T-cell (primary cell): ENCODE measurements at regions not wholly inside any gene's neighbourhood (a gene's known extent, or its start where the extent isn't known, plus 50 kb on each side); places are given as distances from the start of the nearest gene placed in this dataset.

Experiments
- ATAC-seq, 4 experiments: fragments of 200-7000 bp in 3 of 4; fragments of 150-1000 bp in 1 of 4; cut with Tn5 transposase; replicated peaks in 1 of 4; 1 replicate in 3 of 4; 2 replicates in 1 of 4; pipeline ENCODE4 v1.10.0; 2021; ENCODE audit warnings: moderate library complexity in 3 of 4, mild to moderate bottlenecking in 2 of 4, moderate number of reproducible peaks in 1 of 4
- CTCF ChIA-PET, 2 donors: fragments of 300-600 bp; sonication (Branson Sonifier 250); formaldehyde crosslinking; loops; one replicate each; lab custom pipeline; 2022; ENCODE audit warnings: antibody characterized with exemption in 2 of 2; lab: Charles Lee
- POLR2A ChIA-PET, 2 donors: fragments of 300-600 bp; sonication (Branson Sonifier 250); formaldehyde crosslinking; loops; one replicate each; lab custom pipeline; 2022; ENCODE audit warnings: antibody characterized with exemption in 2 of 2; lab: Charles Lee
- DNase-seq, 35 experiments: peaks; one replicate each; pipeline versions ENCODE4 v3.0.0 to v3.0.0-alpha.2; 2013 to 2023
- H3K27ac ChIP-seq: one replicate; pipeline ENCODE4 v1.5.1; 2013; ENCODE audit warnings: low read length
- H3K27me3 ChIP-seq, 2 experiments: replicated peaks in 1 of 2; 1 replicate in 1 of 2; 2 replicates in 1 of 2; pipeline versions ENCODE4 v1.6.1 to v1.7.0; 2013; ENCODE audit warnings: low read length in 1 of 2, mixed read lengths in 1 of 2; ENCODE audit not compliant: control insufficient read depth in 2 of 2, insufficient read depth in 2 of 2; ENCODE audit errors: extremely low read depth in 1 of 2
- H3K36me3 ChIP-seq, 2 donors: 1 replicate in 1 of 2; 2 replicates in 1 of 2; pipeline versions ENCODE4 v1.6.1 to v1.7.0; 2013; ENCODE audit warnings: low read length in 1 of 2; ENCODE audit not compliant: control insufficient read depth in 2 of 2, insufficient read depth in 1 of 2; ENCODE audit errors: extremely low read depth in 1 of 2
- H3K4me1 ChIP-seq, 2 experiments: 1 replicate in 1 of 2; 2 replicates in 1 of 2; pipeline versions ENCODE4 v1.6.1 to v1.7.0; 2013; ENCODE audit warnings: low read length in 2 of 2, mixed read lengths in 1 of 2; ENCODE audit not compliant: insufficient read depth in 2 of 2, control insufficient read depth in 1 of 2; ENCODE audit errors: extremely low read depth in 1 of 2
- H3K4me3 ChIP-seq, 2 donors: 1 replicate in 1 of 2; 2 replicates in 1 of 2; pipeline versions ENCODE4 v1.5.1 to v1.7.0; 2013; ENCODE audit warnings: mild to moderate bottlenecking in 2 of 2, low read length in 1 of 2, moderate library complexity in 1 of 2; ENCODE audit not compliant: control insufficient read depth in 1 of 2; ENCODE audit errors: extremely low read depth in 1 of 2
- H3K9me3 ChIP-seq: 2 replicates; pipeline ENCODE4 v1.7.0; 2013
- H3K27ac Mint-ChIP-seq, 2 donors: one replicate each; pipeline ENCODE4 v1.8.0; 2020 to 2021; ENCODE audit warnings: mild to moderate bottlenecking in 2 of 2, mixed read lengths in 2 of 2
- H3K27me3 Mint-ChIP-seq, 2 donors: one replicate each; pipeline ENCODE4 v1.8.0; 2021 to 2022; ENCODE audit warnings: mixed read lengths in 2 of 2
- H3K36me3 Mint-ChIP-seq: one replicate; pipeline ENCODE4 v1.8.0; 2021; ENCODE audit warnings: mixed read lengths
- H3K4me1 Mint-ChIP-seq, 3 donors: one replicate each; pipeline ENCODE4 v1.8.0; 2020 to 2022; ENCODE audit warnings: mixed read lengths in 3 of 3, mild to moderate bottlenecking in 1 of 3
- H3K4me3 Mint-ChIP-seq, 3 donors: one replicate each; pipeline ENCODE4 v1.8.0; 2020 to 2022; ENCODE audit warnings: mild to moderate bottlenecking in 3 of 3, mixed read lengths in 3 of 3, moderate library complexity in 3 of 3
- H3K9me3 Mint-ChIP-seq, 3 donors: one replicate each; pipeline ENCODE4 v1.8.0; 2020 to 2022; ENCODE audit warnings: mixed read lengths in 3 of 3
- WGBS: methylation state at CpG from one replicate; pipeline ENCODE4 v1.1.5; 2013; ENCODE audit warnings: missing lambda C conversion rate; ENCODE audit not compliant: insufficient coverage; 5-methylcytosine and 5-hydroxymethylcytosine counted together

DNA sequence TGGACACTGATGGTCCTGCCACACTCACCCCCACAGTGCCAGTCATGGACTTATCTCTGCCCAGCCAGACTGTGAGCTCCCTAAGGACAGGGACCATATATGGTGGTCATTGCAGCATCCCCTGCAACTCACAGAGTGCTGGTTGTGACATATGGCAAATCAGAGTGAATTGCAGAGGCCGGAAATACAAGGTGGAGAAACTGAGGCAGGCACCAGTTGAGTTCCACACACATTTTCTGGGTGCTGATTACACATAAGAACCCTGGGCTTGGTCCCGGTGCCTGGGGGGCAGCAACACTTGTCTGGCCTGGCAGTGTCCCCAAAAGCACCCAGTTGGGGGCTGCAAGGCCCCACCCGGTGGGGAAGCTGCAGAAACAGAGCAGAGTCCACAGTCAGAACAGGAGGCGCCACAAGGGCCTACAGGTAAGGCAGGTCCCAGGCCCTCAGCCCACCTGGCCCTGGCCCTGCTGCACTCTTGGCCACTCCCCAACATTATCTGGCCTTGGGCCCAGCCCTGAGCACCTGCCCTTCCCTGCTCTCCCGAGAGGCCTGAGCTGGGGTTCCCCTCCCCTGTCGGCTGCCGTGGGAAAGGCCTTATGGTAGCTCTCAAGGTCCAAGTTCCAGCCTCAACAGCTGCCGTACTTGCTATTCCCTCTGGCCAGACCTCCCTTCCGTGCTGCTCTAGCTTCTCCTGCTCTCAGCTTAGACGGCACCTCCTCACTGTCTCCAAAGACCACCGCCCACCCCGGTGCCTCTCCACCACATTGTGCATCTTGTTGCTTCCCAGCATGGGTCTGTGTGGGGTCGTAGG, 140.8 kb upstream of the PTPN1 start:
- Histone ChIP-seq H3K4me1 (peaks cover 0 to 3% of the 10 kb centered on the region in 2 experiments), H3K27ac (no peak overlapping the region), H3K4me3 (no peak overlapping the region), H3K27me3 (peaks cover 0 to 15% of the 10 kb centered on the region in 2 experiments), H3K36me3 (no peaks in the 10 kb centered on the region), H3K9me3 (no peaks in the 10 kb centered on the region)
- ChIA-PET POLR2A (interaction anchor here in 1 of 2 donors (0.6 kb wide), 1 partner anchor 20 kb away, joined by 5 read pairs; no protein-coding TSS in a partner anchor), CTCF (no interaction called here)
- Mint-ChIP-seq H3K27ac (no peak overlapping the region), H3K27me3 (peaks cover 4 to 5% of the 10 kb centered on the region in 2 donors), H3K36me3 (no peaks in the 10 kb centered on the region), H3K4me1 (peaks cover 10 to 18% (median 15%) of the 10 kb centered on the region in 3 donors), H3K4me3 (no peak overlapping the region), H3K9me3 (no peaks in the 10 kb centered on the region)
- 62% methylated on average over 6 of the region's 13 CpGs for WGBS
- ATAC-seq (no peak), DNase-seq (no peak)

DNA sequence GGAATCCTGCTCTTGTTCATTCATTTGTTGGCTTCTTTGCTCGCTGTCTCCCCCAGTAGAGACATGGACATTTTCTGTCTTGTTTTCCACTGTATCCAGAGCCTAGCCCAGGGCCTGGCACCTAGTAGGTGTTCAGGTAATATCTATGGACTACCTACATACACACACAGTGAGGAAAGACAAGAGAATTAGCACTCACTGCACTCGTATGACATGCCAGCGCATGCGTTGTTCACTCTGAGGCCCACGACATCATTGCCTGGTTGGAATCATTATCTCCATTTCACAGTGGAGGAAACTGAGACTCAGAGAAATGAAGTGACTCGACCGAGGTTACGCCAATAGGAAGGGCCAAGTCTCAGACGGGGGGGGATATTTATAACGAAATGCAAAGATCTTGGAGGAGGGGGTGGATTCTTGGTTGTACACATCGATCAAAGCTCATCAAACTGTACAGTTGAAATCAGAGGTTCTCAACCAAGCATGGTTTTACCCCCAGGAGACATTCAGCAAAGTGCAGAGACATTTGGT, 140.1 kb upstream of the PTPN1 start:
- no peak overlapping the region for H3K4me3 ChIP-seq
- 92% methylated on average over 6 of the region's 11 CpGs for WGBS
- DNase-seq (no peak), ATAC-seq (no peak)
- peaks cover 4 to 5% of the 10 kb centered on the region in 2 donors for H3K27me3 Mint-ChIP-seq
- CTCF ChIA-PET = no interaction called here
- peaks cover 0 to 15% of the 10 kb centered on the region in 2 experiments for H3K27me3 ChIP-seq
- H3K9me3 Mint-ChIP-seq = no peaks in the 10 kb centered on the region
- no peak overlapping the region for H3K4me3 Mint-ChIP-seq
- H3K4me1 Mint-ChIP-seq = peaks cover 10 to 18% (median 15%) of the 10 kb centered on the region in 3 donors
- H3K9me3 ChIP-seq = no peaks in the 10 kb centered on the region
- H3K27ac Mint-ChIP-seq = no peak overlapping the region
- H3K36me3 Mint-ChIP-seq = no peaks in the 10 kb centered on the region
- peaks cover 0 to 3% of the 10 kb centered on the region in 2 experiments for H3K4me1 ChIP-seq
- no peak overlapping the region for H3K27ac ChIP-seq
- POLR2A ChIA-PET = interaction anchor here in 1 of 2 donors (0.6 kb wide), 1 partner anchor 20 kb away, joined by 5 read pairs; no protein-coding TSS in a partner anchor
- no peaks in the 10 kb centered on the region for H3K36me3 ChIP-seq

DNA sequence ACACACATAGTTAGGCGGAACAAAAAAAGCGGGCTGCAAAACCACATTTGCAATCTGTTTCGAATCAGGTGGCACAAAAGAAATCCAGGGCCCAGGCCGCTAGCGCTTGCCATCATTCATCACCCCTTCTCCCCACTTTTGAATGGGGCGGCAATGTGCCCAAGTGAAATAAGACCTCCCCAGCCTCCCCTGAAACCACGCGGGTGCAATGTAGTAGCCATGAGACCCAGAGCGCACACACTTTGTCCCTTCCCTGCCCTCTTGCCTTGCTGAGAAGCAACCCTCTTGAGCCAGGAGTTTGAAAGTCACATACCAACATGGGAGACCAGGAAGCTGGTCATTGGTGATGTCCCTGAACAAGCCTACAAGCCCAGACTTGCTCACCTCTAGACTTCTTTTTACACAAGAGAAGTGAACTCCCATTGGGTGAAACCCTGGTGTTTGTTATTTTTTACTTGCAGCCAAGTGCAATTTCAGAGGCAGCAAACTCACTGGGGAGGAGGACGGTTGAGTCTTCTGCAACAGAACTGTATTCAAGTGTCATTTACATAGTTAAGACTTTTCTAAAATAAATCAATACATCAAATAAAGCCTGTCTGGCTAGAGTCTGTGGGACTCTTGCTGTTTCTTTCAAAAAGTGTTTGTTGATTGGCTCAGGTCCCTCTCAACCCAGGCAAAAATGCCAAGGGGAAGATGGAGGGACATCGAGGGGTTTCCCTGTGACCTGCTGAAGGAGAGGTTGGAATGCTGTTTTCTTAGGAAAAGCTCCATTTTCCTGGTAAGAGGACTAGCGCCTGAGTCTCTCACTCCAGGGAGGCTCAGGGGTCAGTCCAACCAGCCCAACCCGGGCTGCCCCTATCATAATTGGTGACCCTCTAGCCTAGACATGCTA, 138.1 kb upstream of the PTPN1 start:
- Histone ChIP-seq H3K4me3 (no peak overlapping the region), H3K4me1 (peaks cover 0 to 5% of the 10 kb centered on the region in 2 experiments), H3K9me3 (no peaks in the 10 kb centered on the region), H3K36me3 (no peaks in the 10 kb centered on the region), H3K27ac (no peak overlapping the region), H3K27me3 (peaks cover 0 to 20% of the 10 kb centered on the region in 2 experiments)
- ChIA-PET CTCF (no interaction called here), POLR2A (no interaction called here)
- WGBS = 74% methylated on average over 10 of the region's 13 CpGs
- H3K36me3 Mint-ChIP-seq = no peaks in the 10 kb centered on the region
- ATAC-seq (no peak), DNase-seq (no peak)
- H3K4me1 Mint-ChIP-seq = peaks cover 3 to 7% (median 7%) of the 10 kb centered on the region in 3 donors
- no peak overlapping the region for H3K27ac Mint-ChIP-seq
- H3K27me3 Mint-ChIP-seq = peaks cover 5 to 7% of the 10 kb centered on the region in 2 donors
- H3K4me3 Mint-ChIP-seq = no peak overlapping the region
- no peaks in the 10 kb centered on the region for H3K9me3 Mint-ChIP-seq

DNA sequence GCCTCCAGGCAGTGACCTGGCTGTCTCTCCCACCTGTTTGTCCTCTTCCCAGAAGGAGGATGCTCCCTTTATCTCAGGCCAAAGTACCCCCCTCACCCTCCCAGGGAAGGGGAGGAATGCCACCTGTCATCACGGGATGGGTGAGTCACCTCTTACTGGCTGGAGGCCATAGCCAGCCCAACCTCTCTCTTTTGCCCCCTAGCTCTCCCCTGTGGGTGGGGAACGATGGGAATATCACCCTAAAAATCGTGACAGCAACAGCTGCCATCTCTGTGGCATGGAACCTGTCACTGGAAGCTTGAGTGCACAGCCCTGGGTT, 137.5 kb upstream of the PTPN1 start:
- Mint-ChIP-seq H3K9me3 (no peaks in the 10 kb centered on the region), H3K27me3 (peaks cover 5 to 7% of the 10 kb centered on the region in 2 donors), H3K27ac (no peak overlapping the region), H3K36me3 (no peaks in the 10 kb centered on the region), H3K4me3 (no peak overlapping the region), H3K4me1 (peaks cover 0 to 7% (median 5%) of the 10 kb centered on the region in 3 donors)
- Histone ChIP-seq H3K27ac (no peak overlapping the region), H3K4me3 (no peak overlapping the region), H3K27me3 (peaks cover 0 to 23% of the 10 kb centered on the region in 2 experiments), H3K4me1 (peaks cover 0 to 5% of the 10 kb centered on the region in 2 experiments), H3K36me3 (no peaks in the 10 kb centered on the region), H3K9me3 (no peaks in the 10 kb centered on the region)
- ChIA-PET POLR2A (no interaction called here), CTCF (no interaction called here)
- DNase-seq (no peak), ATAC-seq (no peak)
- WGBS = no CpG with 5 or more reads among the region's 3 CpGs

DNA sequence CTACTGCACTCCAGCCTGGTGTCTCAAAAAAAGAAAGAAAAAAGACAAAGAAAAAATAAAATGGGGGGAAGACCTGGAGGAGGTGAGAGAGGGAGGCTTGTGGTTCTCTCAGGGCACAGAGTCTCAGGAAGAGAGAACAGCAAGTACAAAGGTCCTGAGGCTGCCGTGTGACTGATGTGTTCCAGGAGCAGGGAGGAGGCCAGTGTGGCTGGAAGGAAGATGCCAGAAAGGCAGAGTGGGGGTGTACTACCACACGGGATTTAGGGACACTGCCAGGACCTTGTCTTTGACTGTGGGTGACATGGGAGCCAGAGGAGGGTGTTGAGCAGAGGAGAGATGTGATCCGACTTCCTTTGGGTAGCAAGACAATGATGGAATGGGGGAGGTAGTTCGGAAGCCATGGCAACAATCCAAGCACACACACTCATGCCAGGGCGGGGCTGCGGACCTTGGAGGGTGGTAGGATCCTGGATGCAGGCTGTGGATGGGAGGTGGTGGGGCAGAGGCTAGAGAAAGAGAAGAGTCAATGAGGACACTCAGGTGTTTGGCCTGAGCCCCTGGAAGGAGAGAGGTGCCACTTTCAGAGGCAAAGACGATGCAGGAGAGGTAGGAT, 136.4 kb upstream of the PTPN1 start:
- Histone ChIP-seq H3K27ac (no peak overlapping the region), H3K9me3 (no peaks in the 10 kb centered on the region), H3K36me3 (no peaks in the 10 kb centered on the region), H3K4me3 (no peak overlapping the region), H3K27me3 (peaks cover 0 to 23% of the 10 kb centered on the region in 2 experiments), H3K4me1 (peaks cover 0 to 5% of the 10 kb centered on the region in 2 experiments)
- Mint-ChIP-seq H3K27me3 (peaks cover 0 to 7% of the 10 kb centered on the region in 2 donors), H3K4me3 (no peak overlapping the region), H3K9me3 (no peaks in the 10 kb centered on the region), H3K27ac (no peak overlapping the region), H3K4me1 (peaks cover 0 to 2% (median 0%) of the 10 kb centered on the region in 3 donors), H3K36me3 (no peaks in the 10 kb centered on the region)
- 89% methylated on average over 4 of the region's 7 CpGs for WGBS
- POLR2A ChIA-PET = no interaction called here
- ATAC-seq (no peak), DNase-seq (no peak)
- CTCF ChIA-PET = no interaction called here
